CD4-positive, alpha-beta T cell treated with Interferon gamma for 1 hour (primary cell): ENCODE measurements at regions not wholly inside any gene's neighbourhood (a gene's known extent, or its start where the extent isn't known, plus 50 kb on each side); places are given as distances from the start of the nearest gene placed in this dataset.
"Not testable (repeated sequence)": the region's sequence is repeated elsewhere in the genome, so short reads cannot be mapped to it uniquely, and the experiment has no call there.

Experiments used
- DNase-seq: peaks from one replicate; pipeline ENCODE4 v3.0.0-alpha.2; 2020

- DNase-seq, result no peak
These were observed 100.3 kb upstream of the PMAIP1 start for GRCh38 chr18:59799383-59800015.

- DNase-seq, result no peak
These were observed 98.7 kb upstream of the CCBE1 start for GRCh38 chr18:59795882-59796281.

GRCh38 chr18:59792353-59792752, 95.1 kb upstream of the CCBE1 start:
- no peak for DNase-seq

GRCh38 chr18:59790346-59790936, 93.2 kb upstream of the CCBE1 start:
- DNase-seq, result not testable (repeated sequence)

GRCh38 chr18:59788791-59789106, 91.5 kb upstream of the CCBE1 start:
- DNase-seq, result no peak

DNA sequence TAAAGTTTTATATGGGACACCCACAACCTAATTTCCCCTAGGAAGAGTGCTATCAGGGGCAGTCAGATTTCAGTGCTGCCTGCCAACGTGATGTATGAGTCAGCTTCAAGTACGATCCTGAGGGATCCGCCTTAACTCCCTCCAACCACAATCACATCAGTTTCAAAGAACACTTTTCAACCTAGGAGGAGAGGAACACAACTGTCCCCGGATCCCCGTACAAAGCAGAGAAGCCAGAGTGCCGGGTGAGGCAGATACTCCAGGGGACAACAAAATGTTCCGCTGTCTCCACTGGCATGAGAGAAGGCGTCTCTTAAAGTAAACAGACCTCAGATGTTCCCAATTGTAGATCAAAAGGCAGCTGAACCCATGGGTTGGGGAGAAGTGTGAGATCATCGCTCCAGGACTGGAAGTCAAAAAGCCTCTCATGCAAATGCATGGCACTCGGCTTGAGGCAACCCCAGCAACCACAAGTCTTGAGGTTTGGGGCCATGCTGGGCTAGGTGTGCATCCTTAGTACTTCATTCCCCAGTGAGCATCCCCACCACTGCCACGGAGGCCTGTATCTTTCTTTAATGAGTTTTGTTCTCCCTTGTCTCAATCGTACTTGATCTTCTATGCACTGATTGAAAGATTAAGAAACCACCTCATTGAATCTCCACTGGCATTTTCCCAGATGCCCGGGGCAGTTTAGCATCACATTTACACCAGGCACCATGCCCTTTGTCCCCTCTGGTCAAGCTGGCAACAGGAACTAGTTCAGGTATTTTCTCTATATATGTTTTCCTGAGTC, 91.0 kb upstream of the CCBE1 start:
- no peak for DNase-seq

GRCh38 chr18:59784694-59785093, 87.5 kb upstream of the CCBE1 start:
- DNase-seq, result no peak

DNA sequence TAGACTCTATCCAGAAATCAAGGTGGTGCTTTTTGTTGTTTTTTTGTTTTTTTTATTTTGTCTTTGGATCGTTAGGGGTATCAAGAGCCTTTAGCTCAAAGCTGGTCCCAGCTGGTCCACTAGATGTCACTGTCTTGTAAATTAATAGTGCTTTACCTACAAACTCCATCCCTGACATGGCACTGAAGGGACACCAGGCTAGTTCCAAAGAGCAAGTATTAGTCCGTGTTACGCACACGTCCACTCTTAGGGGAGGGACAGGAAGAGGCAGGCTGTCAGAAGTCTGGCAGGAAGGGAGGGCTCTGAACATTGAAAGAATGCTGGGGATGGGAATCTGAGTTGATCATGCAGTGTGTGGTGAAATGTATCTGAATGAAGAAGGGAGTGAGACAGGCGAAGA, 85.9 kb upstream of the CCBE1 start:
- no peak for DNase-seq

DNA sequence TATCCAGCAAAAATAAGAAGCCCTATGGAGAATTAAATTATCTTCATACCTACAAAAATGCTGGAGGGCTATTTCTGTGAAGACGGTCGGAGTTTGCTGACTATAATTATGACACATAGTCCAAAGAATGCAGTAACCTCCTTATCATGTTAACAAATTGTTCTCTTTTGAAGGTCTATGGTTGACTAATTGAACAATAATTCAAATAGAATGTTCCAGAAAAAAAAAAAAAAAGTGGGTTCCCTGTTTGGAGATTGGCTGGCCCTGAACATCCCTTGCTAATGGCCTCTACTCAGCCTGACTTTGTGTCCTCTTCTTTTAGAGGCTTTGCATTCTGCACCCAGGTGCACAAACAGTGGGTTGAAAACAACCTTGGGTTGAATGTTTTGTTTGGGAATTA, 82.8 kb upstream of the CCBE1 start:
- DNase-seq, result no peak

DNA sequence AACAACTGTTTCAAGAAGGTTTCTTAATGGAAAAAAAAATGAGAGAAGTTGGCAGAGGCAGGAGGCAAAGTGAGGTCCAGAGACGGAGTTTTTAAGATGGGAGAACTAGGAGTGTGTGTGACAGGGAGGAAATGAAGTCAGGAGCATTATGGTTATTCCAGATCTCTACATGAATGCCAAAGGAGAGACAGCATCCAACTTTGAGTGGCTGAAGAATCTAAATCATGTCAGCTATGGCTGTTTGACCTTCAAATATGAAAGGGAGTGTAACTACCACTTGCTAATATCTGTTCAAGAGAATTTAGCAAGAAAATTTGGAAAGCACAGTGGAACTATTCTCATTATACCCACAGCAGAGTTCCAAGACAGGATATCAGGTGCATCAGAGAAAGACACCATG, 81.2 kb upstream of the CCBE1 start:
- DNase-seq, result no peak

DNA sequence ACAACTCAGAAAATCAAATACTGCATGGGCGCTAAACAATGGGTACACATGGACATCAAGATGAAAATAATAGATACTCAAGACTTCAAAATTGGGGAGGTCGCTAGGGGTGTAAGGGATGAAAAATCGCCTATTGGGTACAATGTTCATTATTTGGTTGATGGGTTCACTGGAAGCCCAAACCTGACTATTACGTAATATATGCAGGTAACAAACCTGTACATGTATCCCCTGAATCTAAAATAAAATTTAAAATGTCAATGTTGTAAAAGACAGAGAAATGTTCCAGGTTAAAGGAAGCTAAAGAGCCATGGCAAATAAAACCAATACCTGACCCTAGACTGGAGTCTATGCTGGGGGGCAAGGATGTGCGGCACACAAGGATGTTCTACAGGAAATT, 80.4 kb upstream of the CCBE1 start:
- DNase-seq, result no peak

- DNase-seq, result no peak
These were observed 72.1 kb upstream of the CCBE1 start for GRCh38 chr18:59769129-59769865.

GRCh38 chr18:59768409-59768808, 71.2 kb upstream of the CCBE1 start:
- no peak for DNase-seq

DNA sequence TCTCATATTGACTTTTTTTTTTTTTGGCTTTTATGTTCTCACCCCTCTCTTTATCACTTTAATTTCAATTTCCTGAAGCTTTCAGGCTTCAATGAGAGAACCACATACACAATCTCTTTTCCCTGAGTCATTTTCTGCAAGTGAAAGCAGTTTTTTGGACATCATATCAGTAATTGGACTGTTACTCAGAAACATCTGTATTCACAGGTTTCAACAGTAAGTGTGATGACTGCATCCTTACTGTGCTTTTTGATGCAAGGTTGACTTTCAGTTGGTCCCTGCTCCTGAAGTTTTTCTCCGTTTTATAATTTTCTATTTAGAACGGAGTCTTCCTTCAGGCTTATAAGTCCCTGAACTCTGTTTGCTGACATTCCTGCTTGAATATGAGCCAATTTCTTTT, 70.5 kb upstream of the CCBE1 start:
- no peak for DNase-seq

DNA sequence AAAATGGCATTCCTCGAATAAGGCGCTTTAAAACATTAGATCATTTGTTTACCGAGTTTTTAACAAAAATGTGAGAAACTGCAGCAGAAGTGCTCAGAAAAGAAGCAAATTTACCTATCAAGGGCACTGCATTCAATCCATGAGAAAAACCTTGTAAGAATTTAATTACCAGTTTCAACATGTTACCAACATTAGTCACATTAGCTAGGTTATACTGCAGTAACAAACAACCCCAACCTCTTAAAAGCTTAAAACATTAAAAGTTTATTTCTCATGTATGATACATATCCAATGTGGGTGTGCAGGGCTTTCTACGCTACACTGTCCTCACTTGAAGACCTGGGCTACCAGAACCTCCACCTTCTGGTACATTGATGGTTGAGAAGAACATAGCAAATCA, 68.1 kb upstream of the CCBE1 start:
- no peak for DNase-seq

DNA sequence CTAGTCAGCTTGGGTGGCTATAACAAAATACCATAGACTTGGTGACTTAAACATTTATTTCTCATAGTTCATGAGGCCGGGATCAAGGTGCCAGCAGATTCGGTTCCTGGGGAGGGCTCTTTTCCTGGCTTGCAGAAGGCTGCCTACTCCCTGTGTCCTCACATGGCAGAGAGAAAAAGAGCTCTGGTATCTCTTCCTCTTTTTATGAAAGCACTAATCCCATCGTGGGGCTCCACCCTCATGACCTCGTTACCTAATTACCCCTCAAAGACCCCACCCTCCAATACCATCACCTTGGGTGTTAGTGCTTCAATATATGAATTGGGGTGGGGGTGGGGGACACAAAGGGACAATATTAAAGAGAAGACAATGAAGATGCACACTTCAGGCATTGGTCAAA, 67.1 kb upstream of the CCBE1 start:
- no peak for DNase-seq

GRCh38 chr18:59763541-59764136, 66.4 kb upstream of the CCBE1 start:
- no peak for DNase-seq

GRCh38 chr18:59760619-59761600, 63.7 kb upstream of the CCBE1 start:
- no peak for DNase-seq

DNA sequence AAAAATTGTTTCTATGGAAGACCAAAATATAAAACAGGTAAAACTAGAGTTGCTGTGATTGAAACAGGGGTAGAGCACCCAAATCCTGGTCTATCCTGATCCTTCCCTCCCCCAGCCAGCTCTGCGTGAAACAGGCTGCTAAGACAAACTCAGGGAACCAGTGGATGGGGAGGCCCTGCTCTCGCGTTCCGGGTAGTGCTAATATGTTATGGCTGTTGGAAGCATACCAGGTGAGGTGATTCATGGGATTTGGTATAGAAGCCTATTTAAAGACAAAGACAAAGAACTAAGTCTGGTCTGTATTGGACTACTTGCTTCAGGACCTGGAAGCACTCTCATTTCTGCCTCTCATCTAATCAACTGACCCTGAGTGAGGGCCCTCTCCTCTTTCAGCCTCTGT, 63.0 kb upstream of the CCBE1 start:
- no peak for DNase-seq

DNA sequence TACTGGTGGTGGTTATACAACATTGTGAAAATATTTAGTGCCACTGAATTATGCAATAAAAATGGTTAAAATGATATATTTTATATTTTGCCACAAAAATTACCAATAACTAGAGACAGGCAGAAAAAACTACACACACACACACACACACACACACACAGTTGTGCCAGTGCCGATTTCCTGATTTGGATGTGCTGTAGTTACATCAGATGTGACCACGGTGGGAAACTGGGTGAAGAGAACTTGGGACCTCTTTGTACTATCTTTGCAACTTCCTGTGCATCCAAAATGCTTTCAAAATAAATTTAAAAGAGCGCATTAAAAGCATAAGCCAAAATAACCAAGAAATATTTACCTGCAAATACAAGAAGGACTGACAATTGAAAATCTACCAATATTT, 61.6 kb upstream of the CCBE1 start:
- DNase-seq, result no peak

DNA sequence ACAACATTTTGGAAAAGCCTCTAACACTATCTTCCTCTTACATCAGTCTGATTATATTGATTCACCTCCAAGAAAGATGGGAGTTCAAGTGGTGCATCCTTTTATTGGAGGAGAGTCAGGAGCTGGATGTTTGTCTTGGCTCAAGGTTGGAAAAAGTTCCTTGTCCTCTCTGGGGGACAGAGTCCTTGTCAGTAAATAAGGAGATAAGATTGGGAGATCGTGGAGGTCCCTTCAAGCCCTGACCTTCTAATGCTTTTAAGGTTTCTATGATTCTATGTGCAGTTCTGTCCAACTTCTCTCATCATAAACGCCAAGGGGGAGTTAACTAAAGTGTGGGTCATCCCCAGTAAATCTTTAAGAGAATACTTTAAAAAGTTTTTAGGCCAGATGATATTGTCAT, 60.9 kb upstream of the CCBE1 start:
- DNase-seq, result no peak

- no peak for DNase-seq
These were observed 55.4 kb upstream of the CCBE1 start for GRCh38 chr18:59752666-59753065.
